OCI-LY3 (cell line): ENCODE measurements at regions not wholly inside any gene's neighbourhood (a gene's known extent, or its start where the extent isn't known, plus 50 kb on each side); places are given as distances from the start of the nearest gene placed in this dataset.

ENCODE experiments used
- H2AFZ ChIP-seq: fragments of 200-600, 300-600 bp; shearing (Covaris generic); 2 replicates; pipeline ENCODE4 v1.6.0; 2014; ENCODE audit warnings: antibody characterized with exemption, low read depth, low read length
- H3K27ac ChIP-seq: fragments of 200-600, 300-600 bp; sonication (generic); 2 replicates; pipeline ENCODE4 v1.5.1; 2014; ENCODE audit warnings: mild to moderate bottlenecking, low read length, moderate library complexity, mixed read lengths
- H3K27me3 ChIP-seq: fragments of 200-600, 300-600 bp; sonication (generic); 2 replicates; pipeline ENCODE4 v1.6.1; 2014; ENCODE audit warnings: low read depth, low read length, mixed read lengths
- H3K36me3 ChIP-seq: fragments of 200-600, 300-600 bp; sonication (generic); replicated peaks from 2 replicates; pipeline ENCODE3; 2014; ENCODE audit warnings: low read depth, low read length, mixed read lengths
- H3K4me1 ChIP-seq: fragments of 300-600, 200-600 bp; sonication (generic); 2 replicates; pipeline ENCODE4 v1.6.1; 2014; ENCODE audit warnings: low read length, mixed read lengths
- H3K4me2 ChIP-seq: fragments of 200-600, 300-600 bp; sonication (generic); 2 replicates; pipeline ENCODE4 v1.6.1; 2014; ENCODE audit warnings: low read length, mixed read lengths
- H3K4me3 ChIP-seq: fragments of 300-600, 200-600 bp; sonication (generic); 2 replicates; pipeline ENCODE4 v1.5.1; 2014; ENCODE audit warnings: antibody characterized with exemption, mild to moderate bottlenecking, low read length, moderate library complexity
- H3K79me2 ChIP-seq: fragments of 300-600, 200-600 bp; shearing (Covaris generic); 2 replicates; pipeline ENCODE4 v1.6.1; 2014; ENCODE audit warnings: mild to moderate bottlenecking, low read length, mixed read lengths
- H3K9ac ChIP-seq: fragments of 300-600, 200-600 bp; shearing (Covaris generic); 2 replicates; pipeline ENCODE4 v1.6.0; 2014; ENCODE audit warnings: mild to moderate bottlenecking, low read length, moderate library complexity
- H3K9me3 ChIP-seq: fragments of 200-600, 300-600 bp; shearing (Covaris generic); 2 replicates; pipeline ENCODE4 v1.6.1; 2014; ENCODE audit warnings: low read length, mixed read lengths; ENCODE audit not compliant: insufficient read depth
- H4K20me1 ChIP-seq: fragments of 200-600, 300-600 bp; sonication (generic); 2 replicates; pipeline ENCODE4 v1.6.1; 2016; ENCODE audit warnings: low read length, mixed read lengths; ENCODE audit not compliant: insufficient read depth
- EZH2phosphoT487 ChIP-seq: fragments of 200-600 bp; shearing (Covaris generic); IDR thresholded peaks from 2 replicates; pipeline ENCODE4 v1.6.1; 2018; ENCODE audit warnings: antibody characterized with exemption, mixed run types, low read depth
- TF ChIP-seq, protein P1 (sequence below): fragments of 200-600, 300-600 bp; sonication (generic); IDR thresholded peaks from 2 replicates; pipeline ENCODE4 v1.5.1; 2014; ENCODE audit warnings: antibody characterized with exemption, low read length, low read depth

- Histone ChIP-seq H3K36me3 (no peaks in the 10 kb centered on the region), H4K20me1 (no peaks in the 10 kb centered on the region), H2AFZ (no peak overlapping the region), H3K4me3 (no peak overlapping the region), H3K4me2 (no peak overlapping the region), H3K27me3 (no peaks in the 10 kb centered on the region), H3K79me2 (no peaks in the 10 kb centered on the region), H3K4me1 (no peaks in the 10 kb centered on the region), H3K9me3 (no peaks in the 10 kb centered on the region), H3K9ac (no peak overlapping the region), H3K27ac (no peak overlapping the region)
- no peak for TF ChIP-seq EZH2phosphoT487
- TF ChIP-seq, protein P1, sequence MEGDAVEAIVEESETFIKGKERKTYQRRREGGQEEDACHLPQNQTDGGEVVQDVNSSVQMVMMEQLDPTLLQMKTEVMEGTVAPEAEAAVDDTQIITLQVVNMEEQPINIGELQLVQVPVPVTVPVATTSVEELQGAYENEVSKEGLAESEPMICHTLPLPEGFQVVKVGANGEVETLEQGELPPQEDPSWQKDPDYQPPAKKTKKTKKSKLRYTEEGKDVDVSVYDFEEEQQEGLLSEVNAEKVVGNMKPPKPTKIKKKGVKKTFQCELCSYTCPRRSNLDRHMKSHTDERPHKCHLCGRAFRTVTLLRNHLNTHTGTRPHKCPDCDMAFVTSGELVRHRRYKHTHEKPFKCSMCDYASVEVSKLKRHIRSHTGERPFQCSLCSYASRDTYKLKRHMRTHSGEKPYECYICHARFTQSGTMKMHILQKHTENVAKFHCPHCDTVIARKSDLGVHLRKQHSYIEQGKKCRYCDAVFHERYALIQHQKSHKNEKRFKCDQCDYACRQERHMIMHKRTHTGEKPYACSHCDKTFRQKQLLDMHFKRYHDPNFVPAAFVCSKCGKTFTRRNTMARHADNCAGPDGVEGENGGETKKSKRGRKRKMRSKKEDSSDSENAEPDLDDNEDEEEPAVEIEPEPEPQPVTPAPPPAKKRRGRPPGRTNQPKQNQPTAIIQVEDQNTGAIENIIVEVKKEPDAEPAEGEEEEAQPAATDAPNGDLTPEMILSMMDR, result no peak
Measured at GRCh38 chr16:54526087-54526486, 239.5 kb upstream of the IRX3 start.

DNA sequence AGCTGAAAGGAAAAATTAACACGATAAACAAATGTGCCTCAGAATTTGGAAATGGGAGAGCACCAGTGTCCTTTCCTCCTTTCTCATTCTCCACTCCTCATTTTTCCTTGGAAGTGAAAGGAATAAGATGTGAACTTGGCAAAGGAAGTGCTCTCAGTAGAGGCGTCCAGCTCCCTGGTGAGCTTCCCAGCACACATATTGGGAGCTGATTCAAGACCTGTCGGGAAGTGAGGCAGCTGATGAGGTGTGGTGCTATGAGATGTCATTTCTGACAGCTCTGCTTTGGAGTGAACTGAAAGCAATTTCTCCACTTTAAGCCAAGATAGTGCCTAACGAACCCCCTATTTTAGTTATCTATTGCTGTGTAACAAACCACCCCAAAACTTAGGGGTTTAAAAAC is 238.5 kb upstream of the IRX3 start:
- Histone ChIP-seq H3K79me2 (no peaks in the 10 kb centered on the region), H2AFZ (no peak overlapping the region), H3K9ac (no peak overlapping the region), H3K4me1 (no peaks in the 10 kb centered on the region), H3K9me3 (no peaks in the 10 kb centered on the region), H3K4me2 (no peak overlapping the region), H3K36me3 (no peaks in the 10 kb centered on the region), H3K27ac (no peak overlapping the region), H3K4me3 (no peak overlapping the region), H4K20me1 (no peaks in the 10 kb centered on the region), H3K27me3 (no peaks in the 10 kb centered on the region)
- no peak for TF ChIP-seq EZH2phosphoT487
- TF ChIP-seq, protein P1, result no peak

DNA sequence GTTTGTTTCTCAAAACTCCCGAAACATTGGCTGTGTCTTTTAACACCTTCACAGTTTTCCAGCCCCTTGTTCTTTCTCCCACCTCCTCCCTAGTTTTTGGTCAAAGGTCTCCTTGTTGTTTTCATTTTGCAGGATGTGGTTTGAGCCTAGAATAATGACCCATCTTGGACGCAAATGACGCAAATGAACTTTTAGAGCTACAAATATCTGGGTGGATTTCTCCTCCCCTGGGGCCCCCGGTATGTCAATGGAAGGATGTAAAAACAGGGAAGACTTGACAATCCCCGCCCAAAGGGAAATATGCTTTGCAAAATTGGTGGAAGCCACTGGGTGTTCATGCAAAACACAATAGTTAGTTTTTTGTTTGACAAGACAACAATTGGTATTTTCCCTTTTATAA is 236.0 kb upstream of the IRX3 start:
- H3K4me2 ChIP-seq, result no peak overlapping the region
- no peak overlapping the region for H3K27ac ChIP-seq
- H3K27me3 ChIP-seq, result no peaks in the 10 kb centered on the region
- no peaks in the 10 kb centered on the region for H3K79me2 ChIP-seq
- TF ChIP-seq EZH2phosphoT487, result no peak
- TF ChIP-seq, protein P1, result no peak
- H2AFZ ChIP-seq, result no peak overlapping the region
- H4K20me1 ChIP-seq, result no peaks in the 10 kb centered on the region
- no peaks in the 10 kb centered on the region for H3K9me3 ChIP-seq
- H3K4me3 ChIP-seq, result no peak overlapping the region
- no peak overlapping the region for H3K9ac ChIP-seq
- H3K4me1 ChIP-seq, result no peaks in the 10 kb centered on the region
- H3K36me3 ChIP-seq, result no peaks in the 10 kb centered on the region

- no peak overlapping the region for H3K27ac ChIP-seq
- no peak overlapping the region for H2AFZ ChIP-seq
Measured at GRCh38 chr16:54521327-54521726, 234.7 kb upstream of the IRX3 start.

More at GRCh38 chr16:54521327-54521726, 234.7 kb upstream of the IRX3 start:
- H4K20me1 ChIP-seq, result no peaks in the 10 kb centered on the region
- H3K4me2 ChIP-seq, result no peak overlapping the region
- no peaks in the 10 kb centered on the region for H3K4me1 ChIP-seq
- H3K4me3 ChIP-seq, result no peak overlapping the region
- no peaks in the 10 kb centered on the region for H3K9me3 ChIP-seq
- H3K27me3 ChIP-seq, result no peaks in the 10 kb centered on the region
- H3K9ac ChIP-seq, result no peak overlapping the region
- TF ChIP-seq, protein P1, result no peak
- no peak for TF ChIP-seq EZH2phosphoT487
- no peaks in the 10 kb centered on the region for H3K79me2 ChIP-seq
- H3K36me3 ChIP-seq, result no peaks in the 10 kb centered on the region
